GM21737 (cell line): ENCODE measurements at regions not wholly inside any gene's neighbourhood (a gene's known extent, or its start where the extent isn't known, plus 50 kb on each side); places are given as distances from the start of the nearest gene placed in this dataset.

ENCODE experiments used
- ATAC-seq: cut with Tn5 transposase; IDR thresholded peaks from one replicate; pipeline ENCODE4 v1.9.1; 2021; ENCODE audit warnings: mild to moderate bottlenecking, moderate library complexity; ENCODE audit not compliant: unreplicated experiment

GRCh38 chr11:64456509-64457320, 97.8 kb downstream of the RPS6KA4 start:
- no peak for ATAC-seq

- no peak for ATAC-seq
Observed at GRCh38 chr11:64457416-64458010, 98.2 kb upstream of the SLC22A11 start.

DNA sequence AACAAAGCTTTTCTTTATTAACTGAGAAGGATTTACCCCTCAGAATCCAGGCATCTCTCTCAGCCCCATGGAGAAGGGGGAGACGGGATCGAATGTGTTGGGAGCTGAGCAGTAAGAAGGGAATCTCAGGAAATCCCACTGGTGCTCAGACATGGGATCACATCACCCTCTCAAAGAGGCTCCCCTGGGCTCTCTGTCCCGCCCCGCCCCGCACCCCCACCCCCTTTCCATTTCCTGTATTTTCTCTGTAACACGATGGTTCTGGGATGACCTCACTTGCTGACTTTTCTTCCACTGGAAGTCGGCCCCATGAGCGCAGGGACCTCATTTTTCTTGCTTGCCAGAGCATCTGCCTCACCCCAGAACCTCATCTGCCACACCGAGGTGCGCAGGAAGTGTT, 96.7 kb upstream of the SLC22A11 start:
- no peak for ATAC-seq

- no peak for ATAC-seq
Observed at GRCh38 chr11:64459609-64460008, 96.1 kb upstream of the SLC22A11 start.

GRCh38 chr11:64461081-64461480, 94.7 kb upstream of the SLC22A11 start:
- ATAC-seq: no peak

DNA sequence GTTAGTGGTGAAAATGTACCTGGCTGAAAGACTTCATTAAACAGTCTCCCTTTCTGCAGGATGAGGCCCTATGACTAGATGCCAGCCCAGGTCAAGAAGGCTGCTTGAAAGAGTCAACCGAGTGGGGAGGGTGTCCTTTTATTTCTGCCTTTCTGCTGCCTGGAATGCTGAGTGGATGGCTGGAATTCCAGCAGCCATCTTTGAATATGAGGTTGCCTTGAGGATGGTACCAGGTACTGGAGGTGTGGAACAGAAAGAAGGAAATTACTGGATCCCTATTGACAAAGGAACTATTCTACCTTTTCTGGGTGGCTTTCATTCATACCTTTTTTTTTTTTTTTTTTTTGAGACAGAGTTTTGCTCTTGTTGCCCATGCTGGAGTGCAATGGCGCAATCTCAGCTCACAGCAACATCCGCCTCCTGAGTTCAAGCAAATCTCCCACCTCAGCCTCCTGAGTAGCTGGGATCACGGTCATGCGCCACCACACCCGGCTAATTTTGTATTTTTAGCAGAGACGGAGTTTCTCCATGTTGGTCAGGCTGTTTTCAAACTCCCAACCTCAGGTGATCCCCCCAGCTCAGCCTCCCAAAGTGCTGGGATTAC, 89.5 kb upstream of the SLC22A11 start:
- ATAC-seq: no peak

GRCh38 chr11:64469288-64469687, 86.5 kb upstream of the SLC22A11 start:
- no peak for ATAC-seq

- ATAC-seq: no peak
Observed at GRCh38 chr11:64472593-64473455, 82.9 kb upstream of the SLC22A11 start.

GRCh38 chr11:64474680-64475079, 81.1 kb upstream of the SLC22A11 start:
- ATAC-seq: no peak

DNA sequence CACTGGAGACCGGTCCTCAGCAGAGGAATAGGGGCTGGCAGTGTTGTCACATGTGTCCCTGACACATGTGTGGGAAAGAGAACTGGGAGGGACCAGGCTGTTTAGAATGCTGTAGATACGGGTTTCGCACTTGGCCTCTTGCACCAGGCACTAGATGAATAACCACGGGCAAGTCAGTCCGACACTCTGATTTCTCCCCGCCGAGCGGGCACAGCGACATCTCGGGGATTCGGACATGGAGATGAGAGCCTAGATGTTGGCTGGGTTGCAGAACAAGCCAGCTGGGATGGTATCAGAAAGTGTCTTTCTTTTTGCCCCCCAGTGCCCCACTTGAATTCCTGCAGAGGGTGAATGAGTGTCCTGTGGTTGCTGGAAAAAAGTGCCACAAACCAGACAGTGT, 80.6 kb upstream of the SLC22A11 start:
- ATAC-seq: no peak

DNA sequence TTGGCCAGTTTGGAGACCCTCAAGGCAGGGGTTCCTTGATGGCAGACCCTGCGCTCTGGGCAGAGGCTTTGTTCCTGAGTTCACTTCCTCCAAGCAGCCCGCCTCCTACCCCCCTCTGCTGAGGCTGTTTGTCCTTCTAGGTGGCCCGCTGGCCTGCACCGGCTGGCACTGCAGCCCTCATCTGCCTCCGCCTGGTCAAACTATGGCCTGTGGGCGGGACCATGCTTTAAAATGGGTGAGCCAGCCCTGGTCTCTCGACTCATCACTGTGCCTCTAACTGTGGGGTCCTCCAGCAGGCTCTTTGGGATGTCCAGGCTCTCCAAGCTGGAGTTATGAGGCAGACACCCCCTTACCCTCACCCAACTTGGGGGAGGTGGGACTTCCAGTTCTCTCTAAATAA, 78.9 kb upstream of the SLC22A11 start:
- ATAC-seq: no peak

GRCh38 chr11:64477675-64478074, 78.1 kb upstream of the SLC22A11 start:
- ATAC-seq: no peak

GRCh38 chr11:64482588-64482987, 73.2 kb upstream of the SLC22A11 start:
- ATAC-seq: no peak

- no peak for ATAC-seq
Observed at GRCh38 chr11:64484191-64485022, 71.3 kb upstream of the SLC22A11 start.

GRCh38 chr11:64485074-64485473, 70.7 kb upstream of the SLC22A11 start:
- ATAC-seq: no peak

DNA sequence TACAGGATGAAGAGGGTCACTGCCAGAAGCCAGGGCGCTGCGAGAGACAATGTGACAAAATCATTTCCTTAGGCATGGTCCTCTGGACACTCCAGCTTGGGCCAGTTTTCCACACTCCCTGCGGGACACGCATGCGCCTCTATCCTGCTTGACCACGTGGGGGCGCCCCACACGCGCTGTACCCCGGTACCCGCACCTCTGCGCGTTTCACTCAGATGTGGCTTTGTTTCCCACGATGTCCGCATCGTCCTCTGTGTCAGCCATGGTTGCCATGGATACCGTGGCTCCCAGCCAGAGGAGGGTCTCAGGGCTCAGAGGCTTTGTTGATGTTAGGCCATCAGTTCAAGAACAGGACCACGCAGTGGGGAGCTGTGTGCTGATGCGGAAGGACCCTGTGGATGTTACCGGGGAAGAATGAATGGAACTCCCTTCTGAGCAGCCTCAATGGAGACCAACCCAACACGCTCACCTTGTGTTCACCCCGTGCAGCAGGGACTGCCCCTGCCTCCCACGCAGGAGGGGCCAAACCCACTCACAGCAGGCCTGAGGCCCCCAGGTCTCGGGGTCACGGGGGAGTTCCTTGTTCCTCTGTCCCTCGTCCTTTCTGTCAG, 65.8 kb upstream of the SLC22A11 start:
- ATAC-seq: no peak

GRCh38 chr11:64490562-64491216, 65.1 kb upstream of the SLC22A11 start:
- ATAC-seq: no peak

DNA sequence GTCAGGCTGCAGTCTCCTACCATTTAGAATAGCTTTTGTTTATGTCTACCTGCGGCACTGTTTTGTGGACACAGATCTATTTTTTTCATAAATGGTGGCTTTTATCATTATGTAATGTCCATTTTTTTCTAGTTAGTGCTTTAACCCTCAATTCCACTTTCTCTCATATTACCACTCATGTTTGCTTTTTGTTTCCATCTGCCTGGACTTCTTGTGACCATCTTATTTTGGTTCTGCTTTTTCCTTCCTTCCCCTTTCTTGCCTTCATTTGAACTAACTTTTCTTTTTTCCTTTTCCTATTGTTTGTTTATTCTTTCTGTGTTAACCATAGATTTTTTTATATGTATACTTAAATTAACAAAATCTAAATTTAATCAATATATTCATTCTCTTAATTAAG, 63.2 kb upstream of the SLC22A11 start:
- ATAC-seq: no peak

DNA sequence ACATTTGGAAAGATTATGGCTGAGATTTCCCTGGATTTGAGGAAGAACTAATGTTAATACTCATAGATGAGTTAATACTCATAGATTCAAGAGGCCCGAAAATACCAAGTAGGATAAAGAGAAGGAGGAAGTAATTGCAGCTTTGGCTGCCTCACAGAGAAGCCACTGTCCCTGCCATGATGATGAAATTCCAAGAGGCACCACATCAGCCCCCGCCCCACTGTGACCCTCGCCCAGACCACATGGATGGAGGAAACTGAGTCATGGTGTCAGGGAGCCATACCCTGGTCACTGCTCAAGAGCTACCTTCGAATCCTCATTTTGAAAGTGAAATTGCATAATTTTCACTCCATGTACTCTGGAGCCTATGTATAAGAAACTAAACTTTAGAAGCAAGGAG, 57.6 kb upstream of the SLC22A11 start:
- ATAC-seq: no peak
